Sigmoid colon (tissue), 4 donors: ENCODE measurements at regions not wholly inside any gene's neighbourhood (a gene's known extent, or its start where the extent isn't known, plus 50 kb on each side); places are given as distances from the start of the nearest gene placed in this dataset.

Experiments used
- CTCF ChIP-seq, 4 experiments: fragments of 450-650 bp in 3 of 4; fragments of 200-600 bp in 1 of 4; IDR thresholded peaks; one replicate each; pipeline ENCODE4 v1.5.1; 2016 to 2019; ENCODE audit warnings: antibody characterized with exemption in 4 of 4, mild to moderate bottlenecking in 3 of 4, moderate library complexity in 2 of 4
- EP300 ChIP-seq, 4 donors: sonication (generic); formaldehyde crosslinking; IDR thresholded peaks; one replicate each; pipeline ENCODE4 v1.6.1; 2017; ENCODE audit warnings: antibody characterized with exemption in 4 of 4
- POLR2AphosphoS5 ChIP-seq, 4 donors: sonication (generic); formaldehyde crosslinking; IDR thresholded peaks; one replicate each; pipeline ENCODE4 v1.6.1; 2017; ENCODE audit warnings: antibody characterized with exemption in 4 of 4

- no peak for TF ChIP-seq EP300 (IDR thresholded peaks at IDR 0.05)
- no peak for TF ChIP-seq CTCF (IDR thresholded peaks at IDR 0.05)
- TF ChIP-seq POLR2AphosphoS5 (IDR thresholded peaks at IDR 0.05) = no peak
Measured at GRCh38 chr2:21423854-21424253, 300.1 kb downstream of the TDRD15 start.
